DMS153 treated with DMSO at 0.1 percent for 48 hours (cell line): ENCODE measurements at regions not wholly inside any gene's neighbourhood (a gene's known extent, or its start where the extent isn't known, plus 50 kb on each side); places are given as distances from the start of the nearest gene placed in this dataset.

Experiments
- DNase-seq: peaks from one replicate; lab custom pipeline; 2025; ENCODE audit not compliant: unreplicated experiment; lab: John Stamatoyannopoulos, UW

DNA sequence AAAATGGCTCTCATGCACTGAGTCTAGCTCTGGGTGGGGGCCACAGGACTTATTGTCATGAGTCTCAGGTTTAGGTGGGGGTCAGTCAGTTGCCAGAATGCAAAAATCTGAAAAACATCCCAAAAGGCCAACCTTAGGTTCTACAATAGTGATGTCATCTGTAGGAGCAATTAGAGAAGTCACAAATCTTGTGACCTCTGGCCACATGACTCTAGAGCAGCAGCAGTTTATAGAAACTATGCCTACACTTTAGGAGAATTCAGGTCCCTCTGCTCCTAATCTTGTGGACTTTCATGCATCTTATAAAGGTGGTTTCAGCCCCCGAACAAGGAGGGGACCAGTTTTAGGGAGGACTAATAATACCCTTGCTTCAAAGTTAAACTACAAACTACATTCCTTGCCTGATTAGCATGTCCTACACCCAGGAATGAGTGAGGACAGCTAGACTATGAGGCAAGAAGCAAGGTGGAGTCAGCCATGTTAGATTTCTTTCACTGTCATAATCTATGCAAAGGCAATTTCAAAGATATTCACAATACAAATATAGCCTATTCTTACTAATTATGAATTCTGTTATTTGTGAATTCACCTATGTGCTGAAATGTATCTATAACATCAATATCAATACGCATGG, 123.5 kb upstream of the ADCY1 start:
- DNase-seq = no peak

DNA sequence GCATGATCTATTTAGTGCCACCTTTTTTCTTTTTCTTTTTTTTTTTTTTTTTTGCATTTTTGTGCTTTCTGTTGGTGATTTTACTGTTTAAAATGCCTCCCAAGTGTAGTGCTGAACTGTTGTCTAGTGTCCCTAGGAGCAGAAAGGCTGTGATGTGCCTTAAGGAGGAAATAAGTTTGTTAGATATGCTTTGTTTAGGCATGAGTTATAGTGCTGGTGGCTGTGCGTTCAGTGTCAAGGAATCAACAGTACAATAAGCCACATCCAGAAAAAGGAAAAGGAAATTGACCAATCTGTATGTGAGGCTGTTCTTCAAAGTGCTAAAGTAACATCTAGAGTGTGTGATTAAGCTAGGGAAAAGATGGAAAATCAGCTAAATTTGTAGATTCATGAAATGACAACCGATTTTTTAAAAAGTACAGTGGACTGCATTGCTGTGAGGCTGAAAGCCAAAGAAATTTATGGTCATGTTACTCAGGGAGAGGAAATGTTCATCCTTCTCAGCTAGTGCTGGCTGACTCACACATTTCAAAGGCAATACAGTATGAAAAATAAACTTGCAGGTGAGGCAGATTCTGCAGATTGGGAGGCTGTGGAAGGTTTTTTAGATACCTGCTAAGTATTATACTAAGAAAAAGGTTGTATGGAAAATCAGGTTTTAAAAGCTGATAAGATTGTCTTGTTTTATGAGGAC, 122.7 kb upstream of the ADCY1 start:
- DNase-seq = no peak

DNA sequence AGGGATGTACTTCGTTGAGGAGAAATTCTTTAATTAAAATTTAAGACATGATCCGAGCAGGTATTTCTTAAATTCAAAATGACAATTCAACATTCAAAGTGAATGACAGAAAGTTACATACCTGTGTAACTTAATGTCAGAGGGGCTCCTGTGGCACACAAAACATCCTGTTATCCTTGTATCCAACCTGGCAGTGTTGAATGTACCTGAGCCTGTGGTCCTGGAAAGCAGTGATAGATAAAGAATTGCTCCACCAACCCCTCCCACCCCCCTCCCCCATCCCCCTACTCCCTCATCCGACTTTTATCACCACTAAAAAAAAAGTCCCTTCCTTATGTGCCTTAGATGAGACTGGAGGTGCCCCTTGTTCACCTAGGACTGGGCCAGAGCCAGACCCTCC, 119.4 kb upstream of the ADCY1 start:
- no peak for DNase-seq

DNA sequence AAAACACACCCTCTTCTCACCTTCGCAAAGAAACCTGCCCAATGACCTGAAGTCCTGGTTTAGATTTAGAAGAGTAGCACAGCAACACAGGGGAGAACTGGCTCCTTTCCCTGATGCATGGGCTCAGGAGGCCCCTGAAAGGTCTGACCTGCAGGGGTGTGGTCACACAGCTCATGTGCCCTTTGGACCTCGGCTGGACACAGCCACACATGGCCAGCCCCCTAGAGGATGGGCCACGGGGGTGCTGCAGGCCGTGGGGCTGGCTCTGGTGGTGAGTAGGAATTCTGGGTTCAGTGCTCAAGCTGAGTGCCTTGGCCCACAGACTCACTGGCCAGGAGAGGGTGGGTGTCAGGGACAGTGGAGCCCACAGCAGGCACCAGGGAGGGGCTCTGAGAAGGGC, 118.5 kb upstream of the ADCY1 start:
- DNase-seq = no peak

DNA sequence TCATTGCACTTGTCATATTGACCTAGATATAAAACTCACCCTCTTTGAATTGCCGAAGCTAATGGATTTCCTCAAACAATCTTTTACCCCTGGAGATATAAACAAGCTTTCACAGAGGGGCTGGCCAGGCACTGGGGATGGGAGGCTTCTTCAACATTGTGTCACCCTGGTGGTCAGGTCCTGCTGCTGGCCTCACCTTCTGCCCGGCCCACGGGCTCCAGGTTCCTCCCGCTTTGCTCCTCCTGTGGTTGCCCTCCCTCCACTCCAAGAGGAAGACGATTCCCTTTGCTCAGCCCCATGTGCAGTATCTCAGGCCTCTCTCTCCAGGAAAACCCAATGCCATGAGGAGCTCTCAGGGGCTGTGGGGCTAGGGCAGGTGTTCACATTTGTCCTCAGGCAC, 118.1 kb upstream of the ADCY1 start:
- DNase-seq = no peak

DNA sequence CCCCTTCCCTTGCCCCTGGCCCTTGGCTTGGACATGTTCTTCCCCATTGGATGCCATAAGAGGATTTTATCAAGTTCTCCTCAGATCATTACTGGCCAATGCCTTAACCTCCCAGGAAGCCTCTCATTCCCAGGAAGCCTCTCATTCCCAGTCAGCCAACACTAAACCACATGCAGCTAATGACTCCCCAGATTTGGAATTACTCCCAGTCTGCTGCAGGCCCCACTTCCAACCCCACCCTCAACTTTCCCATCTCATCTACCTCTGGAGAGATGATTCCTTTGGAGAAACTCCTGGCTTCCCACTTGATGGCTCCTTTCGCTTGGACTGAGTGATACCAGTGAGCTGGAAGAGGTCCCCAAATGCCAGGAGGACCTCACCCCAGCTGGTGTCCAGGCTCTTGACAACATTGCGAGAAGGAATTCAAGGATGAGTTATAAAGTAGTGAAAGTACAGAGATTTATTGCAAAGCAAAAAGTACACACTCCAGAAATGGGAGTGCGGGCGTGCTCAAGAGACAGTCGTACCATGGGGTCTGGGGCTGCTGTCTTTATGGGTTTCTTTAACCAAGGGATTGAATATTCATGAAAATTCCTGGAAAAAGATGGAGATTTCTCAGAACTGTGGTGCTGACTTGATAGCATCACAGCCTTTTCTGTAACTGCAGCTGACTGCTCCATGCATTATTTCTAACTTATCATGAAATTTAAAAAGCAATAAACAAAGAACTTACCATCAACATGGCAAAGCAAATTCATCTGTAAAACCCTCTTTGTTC, 117.2 kb upstream of the ADCY1 start:
- DNase-seq = no peak

DNA sequence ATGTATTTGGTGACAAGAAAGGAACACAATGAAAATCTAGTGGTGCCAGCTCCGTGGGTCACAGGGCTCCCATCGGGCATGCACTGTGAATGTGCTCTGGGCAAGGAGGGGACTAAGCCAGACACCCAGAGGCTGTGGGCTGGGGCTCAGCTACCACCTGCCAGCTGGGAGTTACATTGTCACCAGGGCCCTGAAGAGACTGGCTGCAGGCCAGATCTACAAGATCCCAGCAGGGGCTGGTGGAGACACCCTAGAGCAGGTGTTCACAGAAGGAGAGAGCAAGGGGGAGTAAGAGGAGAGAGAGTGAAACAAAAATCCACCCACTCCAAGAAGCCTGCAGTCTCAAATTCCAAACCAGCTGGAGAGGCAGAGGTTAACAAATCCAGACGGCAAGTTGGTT, 116.6 kb upstream of the ADCY1 start:
- peak; percentile 60 for DNase-seq

DNA sequence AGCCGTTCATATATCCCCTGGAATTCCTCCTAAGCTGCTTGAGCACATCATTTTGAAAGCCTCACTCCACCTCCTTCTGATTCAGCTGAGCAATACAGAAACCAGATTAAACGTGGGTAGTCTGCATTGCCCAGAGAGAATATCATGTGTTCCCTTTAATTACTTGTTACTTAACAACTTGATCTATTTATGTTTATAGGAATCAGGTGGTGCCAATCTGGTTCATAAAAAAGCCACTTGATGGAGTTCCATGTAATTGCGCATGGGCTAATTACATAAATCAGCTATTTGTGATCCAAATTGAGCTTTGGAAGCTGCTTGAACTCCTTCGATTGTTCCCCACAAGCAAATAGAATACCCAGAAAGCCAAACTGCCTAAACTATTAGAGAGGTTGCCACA, 114.7 kb upstream of the ADCY1 start:
- peak; percentile 11 for DNase-seq

DNA sequence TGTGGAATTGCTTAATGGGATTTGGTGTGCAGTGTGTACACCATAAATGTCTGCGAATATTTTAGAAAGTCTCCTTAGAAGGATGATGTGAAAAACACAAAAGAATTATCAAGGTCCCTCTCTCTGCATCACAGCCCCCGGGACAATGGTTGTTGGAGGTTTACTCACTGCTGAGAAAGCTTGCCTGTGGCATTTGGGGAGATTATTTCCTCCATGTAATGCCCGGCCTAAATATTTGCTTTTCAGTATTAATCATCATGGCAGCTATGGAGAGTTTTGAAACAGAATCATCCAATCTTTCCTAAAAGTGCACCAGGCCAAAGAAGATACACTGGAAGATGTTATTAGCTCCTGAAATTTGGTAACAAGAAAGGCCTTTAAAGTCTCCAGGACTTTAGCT, 113.8 kb upstream of the ADCY1 start:
- DNase-seq = no peak

DNA sequence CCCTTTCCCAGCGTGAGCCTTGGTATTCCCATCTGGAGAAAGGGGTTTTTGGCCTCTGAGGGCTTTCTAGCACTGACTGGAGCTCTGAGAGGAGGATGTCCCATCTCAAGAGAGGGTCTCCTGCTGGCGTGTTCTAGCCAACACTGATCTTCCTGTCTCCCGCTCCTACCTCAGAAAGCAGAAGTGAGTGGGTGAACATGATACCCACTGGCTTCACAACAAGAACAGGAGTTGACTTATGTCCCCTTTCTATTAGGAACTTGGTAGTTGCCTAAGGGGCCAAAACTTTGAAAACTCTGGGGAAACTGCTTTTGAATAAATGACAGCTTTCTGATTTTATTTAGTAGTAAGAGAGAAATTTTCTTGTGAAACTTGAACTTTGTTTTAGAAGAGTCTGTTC, 113.1 kb upstream of the ADCY1 start:
- no peak for DNase-seq

DNA sequence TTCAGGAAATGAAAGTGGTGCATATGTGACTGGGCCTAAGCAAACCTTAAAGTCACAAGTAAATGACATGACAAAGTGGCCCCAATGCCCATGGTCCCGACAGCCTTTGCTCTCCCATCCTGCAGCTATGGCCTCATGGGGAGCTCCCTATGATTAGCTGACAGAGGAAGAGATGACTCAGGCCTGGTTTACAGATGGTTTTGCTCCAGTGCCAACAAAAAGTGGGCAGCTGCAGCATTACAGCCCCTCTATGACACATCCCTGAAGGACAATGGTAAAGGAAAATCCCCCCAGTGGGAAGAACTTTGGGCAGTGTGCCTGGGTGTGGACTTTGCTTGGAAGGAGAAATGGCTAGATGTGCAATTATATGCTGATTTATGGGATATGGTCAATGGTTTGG, 105.1 kb upstream of the ADCY1 start:
- DNase-seq = no peak

DNA sequence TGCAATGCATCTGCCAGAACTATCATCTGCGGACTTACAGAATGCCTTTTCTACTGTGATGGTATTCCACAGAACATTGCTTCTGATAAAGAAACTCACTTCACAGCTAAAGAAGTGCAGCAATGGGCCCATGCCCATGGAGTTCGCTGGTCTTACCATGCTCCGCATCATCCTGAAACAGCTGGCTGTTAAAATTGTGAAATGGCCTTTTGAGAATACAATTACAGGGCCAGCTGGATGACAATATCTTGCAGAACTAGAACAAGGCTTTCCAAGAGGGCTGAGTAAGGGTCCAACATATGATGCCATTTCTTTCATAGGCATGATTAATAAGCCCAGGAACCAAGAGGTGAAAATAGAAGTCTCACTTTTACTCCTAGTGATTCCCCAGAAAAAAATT, 104.1 kb upstream of the ADCY1 start:
- no peak for DNase-seq

DNA sequence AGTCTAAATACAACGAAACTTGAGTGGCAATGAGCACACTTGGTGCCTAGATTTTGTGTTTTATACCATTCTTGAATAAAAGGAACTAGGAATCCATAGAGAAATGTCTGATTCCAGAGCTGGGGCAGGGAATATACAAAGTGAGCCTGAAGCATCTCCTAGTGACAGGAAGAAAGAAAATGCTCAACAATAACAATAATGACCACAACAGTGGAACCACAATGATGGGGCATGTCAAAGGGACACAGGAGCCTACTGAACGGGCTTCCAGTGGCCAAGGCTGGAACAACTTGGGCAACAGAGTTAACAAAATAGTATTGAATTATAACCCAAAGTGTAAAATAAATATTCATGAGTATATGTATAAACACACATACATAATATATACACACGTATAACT, 94.4 kb upstream of the ADCY1 start:
- no peak for DNase-seq

DNA sequence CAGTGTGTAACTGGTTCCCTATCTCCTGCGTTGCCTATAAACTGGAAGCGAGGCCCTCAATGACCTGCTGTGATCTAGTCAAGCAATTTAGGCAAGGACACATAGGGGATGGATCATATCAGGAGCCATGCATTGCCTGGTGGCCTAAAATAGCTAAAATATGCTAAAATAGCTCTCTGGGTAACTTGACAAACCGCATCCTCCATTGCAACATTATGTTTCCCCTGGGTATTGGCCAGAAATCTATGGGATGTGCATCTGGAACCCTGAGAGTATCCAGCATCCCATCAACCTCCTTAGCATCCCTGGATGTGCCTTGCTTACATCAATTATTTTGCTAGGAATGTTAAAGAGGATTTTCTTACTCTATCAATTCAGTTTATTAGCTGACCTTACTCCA, 91.7 kb upstream of the ADCY1 start:
- no peak for DNase-seq

DNA sequence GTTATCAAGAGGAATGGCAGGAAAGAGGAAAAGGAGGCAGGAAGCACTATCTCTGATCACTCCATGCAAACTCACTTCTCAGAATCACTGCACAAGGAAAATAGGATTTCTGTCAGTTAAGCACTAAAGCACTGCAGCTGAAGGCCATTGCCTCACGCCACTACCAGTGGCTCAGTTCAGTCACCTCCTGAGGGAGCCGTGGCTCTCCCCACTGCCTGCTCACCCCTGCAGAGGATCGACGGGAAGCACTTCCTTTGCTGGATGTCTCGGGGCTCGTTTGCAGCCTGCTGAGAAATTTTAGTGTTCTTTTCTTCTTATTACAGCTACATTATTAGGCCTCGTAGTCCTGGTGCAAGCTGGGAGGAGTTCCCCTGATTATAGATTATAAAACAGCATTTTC, 90.1 kb upstream of the ADCY1 start:
- no peak for DNase-seq

DNA sequence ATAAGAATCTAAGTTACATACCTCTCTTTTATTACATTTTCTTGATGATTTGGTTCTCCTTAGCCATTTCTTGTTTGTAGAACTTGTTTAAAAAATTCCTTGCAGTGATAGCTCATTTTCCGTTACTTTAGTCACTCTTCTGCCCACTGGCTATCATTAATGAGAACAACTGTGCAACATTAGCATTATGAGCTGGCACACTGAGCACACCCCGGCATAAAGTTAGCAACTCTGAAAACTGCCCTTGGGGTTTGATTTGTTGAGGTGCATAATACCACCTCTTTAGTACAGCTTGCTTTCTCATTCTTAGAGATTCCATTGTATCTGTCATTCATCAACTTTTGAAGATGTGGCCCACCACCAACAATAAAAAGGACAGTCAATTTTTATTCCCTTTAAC, 87.6 kb upstream of the ADCY1 start:
- no peak for DNase-seq

DNA sequence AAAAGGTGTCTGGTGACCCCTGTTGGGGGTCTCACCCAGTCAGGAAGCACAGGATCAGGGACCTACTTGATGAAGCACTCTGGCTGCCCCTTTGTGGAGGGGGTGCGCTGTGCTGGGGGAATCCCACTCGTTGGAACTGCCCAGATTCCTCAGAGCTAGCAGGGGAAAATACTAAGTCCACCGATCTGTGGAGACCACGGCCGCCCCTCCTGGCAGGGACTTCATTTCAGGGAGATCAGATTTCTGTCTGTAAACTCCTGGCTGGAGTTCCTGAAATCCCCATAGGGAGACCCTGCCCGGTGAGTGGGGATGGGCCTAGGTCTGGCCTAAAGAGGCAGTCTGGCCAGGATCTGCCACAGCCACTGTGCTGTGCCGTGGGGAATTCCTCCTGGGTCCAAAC, 79.3 kb upstream of the ADCY1 start:
- DNase-seq = no peak

DNA sequence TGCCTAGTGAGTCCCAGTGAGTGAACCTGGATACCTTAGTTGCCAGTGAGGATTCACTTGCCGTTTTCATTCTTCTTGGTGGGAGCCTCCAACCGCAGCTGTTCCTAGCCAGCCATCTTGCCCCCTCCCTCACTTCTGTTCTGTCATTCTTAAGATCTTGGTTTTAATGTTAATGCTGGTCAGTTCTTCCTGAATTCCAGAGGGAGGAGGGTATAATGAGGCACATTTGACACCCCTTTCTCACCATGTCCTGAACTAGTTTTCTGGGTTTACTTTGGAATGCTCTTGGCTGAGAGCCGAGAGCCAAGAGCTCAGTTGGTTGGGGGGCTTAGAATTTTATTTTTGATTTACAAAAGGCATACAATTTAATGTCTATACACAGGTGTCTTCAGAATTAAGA, 78.5 kb upstream of the ADCY1 start:
- DNase-seq = no peak

DNA sequence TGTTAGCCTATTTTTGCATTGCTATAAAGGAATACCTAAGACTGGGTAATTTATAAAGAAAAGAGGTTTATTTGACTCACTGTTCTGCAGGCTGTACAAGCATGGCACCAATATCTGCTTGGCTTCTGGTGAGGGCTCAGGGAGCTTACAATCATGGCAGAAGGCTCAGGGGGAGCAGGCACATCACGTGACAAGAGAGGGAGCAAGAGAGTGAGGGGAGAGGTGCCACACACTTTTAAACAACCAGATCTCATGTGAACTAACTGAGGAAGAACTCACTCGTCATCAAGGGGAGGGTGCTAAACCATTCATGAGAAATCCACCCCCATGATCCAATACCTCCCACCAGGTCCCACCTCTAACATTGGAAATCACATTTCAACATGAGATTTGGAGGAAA, 73.9 kb upstream of the ADCY1 start:
- DNase-seq = no peak

DNA sequence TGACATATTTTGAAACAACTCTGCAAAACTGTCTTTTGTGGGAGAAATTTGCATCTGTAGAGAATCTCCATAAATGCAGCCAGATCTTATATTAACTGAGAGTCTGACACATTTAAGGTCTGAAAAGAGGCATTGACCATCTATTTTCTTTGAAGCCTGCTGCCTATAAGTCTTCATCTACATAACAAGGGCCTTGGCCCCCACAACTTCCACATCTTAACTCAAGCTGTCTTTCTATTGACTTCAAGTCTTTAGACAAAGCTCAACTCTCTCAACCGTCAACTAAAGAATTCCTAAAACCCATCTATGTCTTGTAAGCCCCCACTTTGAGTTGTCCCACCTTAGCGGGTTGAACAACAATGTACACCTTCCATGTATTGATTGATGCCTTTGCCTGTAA, 72.4 kb upstream of the ADCY1 start:
- no peak for DNase-seq

DNA sequence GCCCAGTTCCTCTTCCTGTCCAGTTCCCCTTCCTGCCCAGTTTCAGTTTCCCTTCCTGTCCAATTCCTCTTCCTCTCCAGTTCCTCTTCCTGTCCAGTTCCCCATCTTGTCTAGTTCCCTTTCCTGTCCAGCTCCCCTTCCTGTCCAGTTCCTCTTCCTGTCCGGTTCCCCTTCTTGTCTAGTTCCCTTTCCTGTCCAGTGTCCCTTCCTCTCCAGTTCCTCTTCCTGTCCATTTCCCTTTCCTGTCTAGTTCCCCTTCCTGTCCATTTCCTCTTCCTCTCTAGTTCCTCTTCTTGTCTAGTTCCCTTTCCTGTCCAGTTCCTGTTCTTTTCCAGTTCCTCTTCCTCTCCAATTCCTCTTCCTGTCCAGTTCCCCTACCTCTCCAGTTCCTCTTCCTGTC, 68.1 kb upstream of the ADCY1 start:
- no peak for DNase-seq

DNA sequence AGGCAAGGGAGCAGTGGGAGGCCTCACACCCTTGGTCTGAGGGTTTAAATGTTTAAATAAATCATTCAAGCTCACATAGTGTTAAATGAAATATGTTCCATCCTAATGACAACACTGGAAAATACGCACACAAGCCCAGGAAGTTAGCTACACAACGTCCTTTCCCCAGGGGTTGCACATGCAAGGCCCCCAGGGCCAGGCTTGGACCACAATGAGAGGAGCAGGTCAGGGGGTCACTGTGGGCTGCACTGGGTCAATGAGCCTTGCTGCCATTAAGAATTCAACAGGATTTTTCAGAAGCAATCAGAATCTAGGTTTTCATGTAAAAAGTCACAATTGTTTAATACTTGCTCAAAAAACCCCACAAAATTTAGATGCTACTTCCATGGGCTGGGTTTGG, 64.9 kb upstream of the ADCY1 start:
- DNase-seq = no peak
